HS-5 (cell line): ENCODE measurements at regions not wholly inside any gene's neighbourhood (a gene's known extent, or its start where the extent isn't known, plus 50 kb on each side); places are given as distances from the start of the nearest gene placed in this dataset.
"Not testable (repeated sequence)": the region's sequence is repeated elsewhere in the genome, so short reads cannot be mapped to it uniquely, and the experiment has no call there.

Experiments used
- DNase-seq: peaks from one replicate; pipeline ENCODE4 v3.0.0-alpha.2; 2012; ENCODE audit warnings: low read depth

- no peak for DNase-seq
Observed at GRCh38 chr1:222865718-222866117, 50.9 kb downstream of the DISP1 start.

DNA sequence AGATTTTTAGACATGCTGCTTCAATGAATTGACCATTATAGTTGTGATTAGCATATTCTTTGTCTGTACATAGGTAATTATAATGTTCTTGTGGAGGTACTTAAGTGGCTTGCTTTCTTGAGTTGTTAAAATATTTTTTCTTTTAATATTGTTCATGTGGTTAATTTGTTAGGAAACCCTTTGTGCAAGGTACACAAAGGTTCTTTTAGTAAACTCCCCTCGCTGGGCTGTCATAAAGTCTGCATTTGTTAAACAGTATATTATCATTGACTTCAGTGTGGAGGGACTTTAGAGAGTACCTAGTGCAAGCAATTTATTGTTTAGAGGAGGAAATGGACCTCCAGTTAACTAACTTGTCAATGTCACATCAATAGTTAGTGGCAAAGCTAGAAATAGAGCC, 52.5 kb downstream of the DISP1 start:
- DNase-seq = no peak

DNA sequence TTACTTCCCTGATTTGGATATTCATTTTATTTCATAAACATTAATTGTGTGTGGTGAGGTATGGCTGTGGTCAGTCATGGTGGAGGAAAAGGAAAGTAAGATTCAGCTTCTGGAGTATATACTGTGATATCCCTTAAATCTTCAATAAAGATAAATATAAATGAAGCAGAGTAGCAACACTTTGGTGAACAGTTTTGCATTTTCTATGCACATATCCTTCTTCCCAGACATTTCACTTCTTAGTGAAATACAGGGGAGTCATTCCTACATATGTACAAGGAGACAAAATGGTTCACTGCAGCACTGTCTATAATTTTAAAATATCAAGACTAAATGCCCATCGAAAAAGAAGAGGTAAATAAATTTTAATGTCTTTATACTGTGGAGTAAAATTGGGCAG, 61.3 kb downstream of the DISP1 start:
- DNase-seq = no peak

DNA sequence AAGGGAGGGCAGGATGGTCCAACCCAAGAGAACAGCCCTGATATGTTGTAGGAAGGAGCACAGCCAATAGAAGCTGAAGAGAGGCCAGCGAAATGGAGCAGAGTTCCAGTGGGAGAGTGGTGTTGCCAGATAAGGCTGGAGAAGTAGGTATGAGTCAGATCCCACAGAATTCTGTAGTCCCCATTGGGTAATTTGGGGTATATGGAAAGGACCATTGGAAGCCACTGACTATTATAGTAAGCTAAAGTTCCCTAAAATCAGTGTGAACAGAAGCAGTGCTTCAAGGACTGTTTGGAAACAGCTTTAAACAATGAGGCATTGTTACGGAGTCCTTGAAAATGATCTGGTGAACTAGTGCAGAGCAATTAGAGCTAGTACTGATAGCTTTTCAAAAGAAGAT, 63.0 kb downstream of the DISP1 start:
- no peak for DNase-seq

GRCh38 chr1:222880587-222880986, 65.7 kb downstream of the DISP1 start:
- no peak for DNase-seq

DNA sequence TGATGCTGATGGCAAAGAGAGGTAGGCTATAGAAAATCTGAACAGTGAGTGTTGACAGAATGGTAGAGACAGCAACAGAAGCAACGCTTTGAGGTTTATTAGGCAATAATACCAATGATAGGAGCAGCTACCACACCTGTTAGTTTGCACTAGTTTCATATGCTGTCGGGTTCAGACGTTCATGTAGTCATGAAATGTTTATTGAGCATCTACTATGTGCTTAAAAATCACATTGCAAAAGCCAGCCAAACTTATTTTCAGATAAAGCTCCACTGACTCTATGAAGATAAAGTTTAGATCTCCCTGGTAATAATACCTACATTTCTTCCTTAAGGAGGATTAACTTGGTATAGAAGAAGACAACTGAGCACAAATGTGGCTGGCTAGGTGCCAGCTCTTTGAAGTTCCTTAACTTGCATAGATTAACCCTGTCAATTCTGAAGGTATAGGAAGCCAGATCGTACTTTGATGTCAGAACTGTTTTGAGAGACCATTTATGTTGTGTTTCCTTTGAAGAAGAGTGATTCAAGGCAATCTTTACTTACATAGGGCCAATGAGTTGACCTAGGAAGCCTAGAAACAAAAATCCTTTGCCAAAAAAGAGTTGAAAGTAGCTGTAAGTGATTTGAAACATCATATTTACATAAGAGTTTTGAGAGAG, 71.5 kb downstream of the DISP1 start:
- DNase-seq = no peak

DNA sequence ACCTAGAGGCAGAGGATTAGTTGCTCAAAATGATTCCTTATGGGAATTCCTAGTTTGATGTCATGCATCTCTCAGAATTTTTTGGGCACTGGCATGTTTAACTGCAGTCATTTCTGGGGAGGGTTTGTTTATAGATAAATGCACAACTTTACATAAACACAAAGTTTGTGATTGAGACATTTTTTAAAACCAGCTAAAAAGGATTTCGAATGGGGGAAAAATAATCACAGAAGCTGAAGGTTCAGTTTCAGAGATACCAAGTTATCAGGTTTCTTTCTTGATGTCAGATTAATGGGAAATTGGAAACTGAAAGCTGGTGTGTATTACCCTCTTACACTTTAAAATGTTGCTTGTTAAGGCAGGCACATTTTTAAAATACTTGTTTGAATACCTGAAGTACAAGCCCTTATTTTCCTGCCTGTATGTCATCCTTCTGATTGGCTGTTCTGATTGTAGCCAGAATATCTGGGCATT, 72.1 kb downstream of the DISP1 start:
- no peak for DNase-seq

GRCh38 chr1:222889440-222889839, 74.6 kb downstream of the DISP1 start:
- no peak for DNase-seq

GRCh38 chr1:222890716-222891115, 75.9 kb downstream of the DISP1 start:
- no peak for DNase-seq

DNA sequence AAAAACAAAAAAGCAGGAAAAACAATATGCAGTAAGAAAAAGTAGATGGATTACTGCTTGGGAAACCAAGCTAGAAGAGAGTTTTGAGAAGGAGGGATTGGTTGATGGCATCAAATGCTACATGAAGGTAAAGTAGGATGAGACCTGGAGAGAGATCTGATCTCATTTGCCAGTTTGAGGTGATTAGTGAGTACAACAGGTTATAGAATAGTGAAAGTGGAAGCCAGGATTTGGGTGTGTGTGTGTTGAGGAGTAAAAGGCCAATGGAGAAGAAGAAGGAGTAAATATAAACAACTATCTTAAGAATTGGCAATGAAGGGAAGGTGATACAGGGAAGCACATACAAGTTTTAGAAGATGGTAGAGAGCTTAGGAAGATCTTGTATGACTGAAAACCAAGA, 76.7 kb downstream of the DISP1 start:
- DNase-seq = no peak

- DNase-seq = no peak
Observed at GRCh38 chr1:222892137-222892769, 77.4 kb downstream of the DISP1 start.

GRCh38 chr1:222893255-222893654, 78.4 kb downstream of the DISP1 start:
- no peak for DNase-seq

DNA sequence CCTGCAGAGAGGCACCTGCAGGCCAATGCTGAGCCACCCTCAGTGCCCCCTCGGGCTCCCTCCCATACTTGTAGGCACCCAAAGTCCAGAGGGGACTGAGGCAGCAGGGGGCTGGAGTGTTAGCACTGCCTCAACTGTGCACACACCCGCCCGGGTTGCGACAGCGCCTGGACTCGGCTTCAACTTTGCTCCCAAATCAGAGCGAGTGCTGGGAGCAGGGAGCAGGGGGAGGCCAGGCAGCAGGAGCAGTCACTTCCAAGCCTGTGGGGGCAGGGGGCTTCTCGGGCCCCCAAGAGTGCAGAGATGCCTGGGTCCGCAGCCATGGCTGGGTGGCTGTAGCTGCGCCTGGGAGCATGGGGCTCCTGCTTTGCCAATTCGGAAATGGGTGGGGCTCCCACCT, 79.5 kb downstream of the DISP1 start:
- no peak for DNase-seq

GRCh38 chr1:222896630-222897526, 82.0 kb downstream of the DISP1 start:
- no peak for DNase-seq

DNA sequence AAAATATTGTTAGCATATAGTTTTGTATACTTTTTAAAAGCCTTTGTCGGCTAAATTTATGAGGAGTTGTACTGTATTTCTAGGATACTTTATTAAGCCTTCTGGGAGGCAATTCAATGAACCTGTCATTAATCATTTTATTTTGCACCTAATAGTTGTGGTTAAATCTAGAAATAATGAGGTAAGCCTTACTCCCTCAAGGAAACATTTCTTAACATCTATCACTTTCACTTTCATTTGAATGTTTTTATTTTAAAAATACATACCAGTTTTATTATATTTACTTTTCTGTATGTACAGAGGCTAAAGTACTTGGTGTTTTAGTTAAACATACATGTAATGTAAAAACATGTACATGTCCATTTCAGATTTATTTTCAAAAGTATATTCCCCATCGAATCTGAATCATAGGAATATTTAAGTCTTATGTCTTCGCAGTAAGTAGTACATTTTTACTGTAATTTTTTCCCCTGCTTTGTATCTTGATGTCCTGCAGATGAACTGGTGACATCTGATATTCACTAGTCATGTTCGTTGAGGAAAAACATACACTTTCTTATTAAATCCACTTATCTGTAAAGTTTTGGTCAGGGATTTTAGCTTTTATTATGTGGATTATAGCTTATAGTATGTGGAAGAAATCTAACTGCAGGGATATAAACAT, 82.8 kb downstream of the DISP1 start:
- no peak for DNase-seq

- no peak for DNase-seq
Observed at GRCh38 chr1:222898191-222898527, 83.3 kb downstream of the DISP1 start.

DNA sequence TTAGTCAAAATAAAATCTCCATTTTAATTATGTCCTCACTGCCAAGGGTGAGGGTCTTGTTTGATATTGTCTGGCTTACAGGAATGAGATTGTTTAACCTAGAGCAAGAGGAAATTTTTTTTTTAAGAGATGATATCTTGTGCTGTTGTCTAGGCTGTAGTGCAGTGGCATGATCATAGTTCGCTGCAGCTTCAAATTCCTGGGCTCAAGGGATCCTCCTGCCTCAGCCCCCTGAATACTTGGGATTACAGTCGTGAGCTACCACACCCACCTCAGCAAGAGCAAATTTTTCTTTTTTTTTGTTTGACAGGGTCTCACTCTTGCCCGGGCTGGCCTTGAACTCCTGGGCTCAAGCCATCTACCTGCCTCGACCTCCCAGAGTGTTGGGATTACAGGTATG, 84.6 kb downstream of the DISP1 start:
- no peak for DNase-seq

DNA sequence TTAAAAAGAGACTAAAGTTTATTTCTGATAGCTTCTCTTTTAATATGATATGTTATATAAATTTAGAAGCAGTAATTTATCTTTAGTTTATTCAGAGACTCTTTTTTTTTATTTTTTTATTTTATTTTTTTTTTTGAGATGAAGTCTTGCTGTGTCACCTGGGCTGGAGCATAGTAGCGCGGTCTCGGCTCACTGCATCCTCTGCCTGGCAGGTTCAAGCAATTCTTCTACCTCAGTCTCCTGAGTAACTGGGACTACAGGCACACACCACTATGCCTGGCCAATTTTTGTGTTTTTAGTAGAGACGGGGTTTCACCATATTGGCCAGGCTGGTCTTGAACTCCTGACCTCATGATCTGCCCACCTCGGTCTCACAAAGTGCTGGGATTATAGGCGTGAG, 89.6 kb downstream of the DISP1 start:
- DNase-seq = no peak

- DNase-seq = no peak
Observed at GRCh38 chr1:222905151-222905550, 90.3 kb downstream of the DISP1 start.

- DNase-seq = not testable (repeated sequence)
Observed at GRCh38 chr1:222906271-222906739, 91.5 kb downstream of the DISP1 start.

DNA sequence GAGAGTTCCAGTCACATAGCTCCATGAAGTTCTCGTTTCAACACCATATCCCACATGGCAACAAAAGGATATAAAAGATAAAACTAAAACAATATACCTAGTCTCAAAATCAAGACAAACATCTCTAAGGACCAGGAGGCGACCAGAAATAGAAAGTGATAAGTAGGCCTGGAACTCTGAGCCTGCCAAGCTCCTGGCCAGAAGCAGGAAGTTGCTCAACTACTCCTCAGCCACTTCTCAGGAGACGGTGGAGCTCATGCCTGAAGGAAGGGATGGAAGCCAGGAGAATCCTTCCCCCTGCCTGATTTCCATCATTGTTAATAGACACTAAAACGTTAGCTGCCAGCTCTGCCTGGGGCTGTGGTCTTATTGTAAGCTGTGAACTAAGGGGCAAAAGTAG, 94.7 kb downstream of the DISP1 start:
- no peak for DNase-seq

- DNase-seq = no peak
Observed at GRCh38 chr1:222910699-222911098, 95.9 kb downstream of the DISP1 start.
